ENCODE measurements at regions not wholly inside any gene's neighbourhood (a gene's known extent, or its start where the extent isn't known, plus 50 kb on each side); places are given as distances from the start of the nearest gene placed in this dataset.

DNA sequence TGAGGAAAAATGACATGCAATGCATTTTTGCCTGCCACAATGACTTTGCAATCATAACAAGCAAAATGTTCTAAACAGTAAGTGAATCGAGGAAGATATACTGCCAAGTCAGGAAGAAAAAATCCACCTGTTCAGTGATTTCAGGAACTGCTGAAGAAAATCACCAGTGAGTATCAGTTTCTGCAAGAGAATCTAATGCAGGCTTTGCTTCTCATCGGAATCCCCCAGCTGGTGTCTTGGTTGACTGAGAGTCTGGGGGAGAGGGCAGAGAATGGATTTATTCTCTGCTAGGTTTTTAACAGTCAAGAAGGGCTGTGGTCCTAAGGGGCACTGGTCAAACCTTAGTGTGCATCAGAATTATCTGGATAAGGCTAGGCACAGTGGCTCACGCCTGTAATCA, 363.4 kb downstream of the CDH26 start:
- DNase-seq (ENCODE audit: low read depth), result no peak

DNA sequence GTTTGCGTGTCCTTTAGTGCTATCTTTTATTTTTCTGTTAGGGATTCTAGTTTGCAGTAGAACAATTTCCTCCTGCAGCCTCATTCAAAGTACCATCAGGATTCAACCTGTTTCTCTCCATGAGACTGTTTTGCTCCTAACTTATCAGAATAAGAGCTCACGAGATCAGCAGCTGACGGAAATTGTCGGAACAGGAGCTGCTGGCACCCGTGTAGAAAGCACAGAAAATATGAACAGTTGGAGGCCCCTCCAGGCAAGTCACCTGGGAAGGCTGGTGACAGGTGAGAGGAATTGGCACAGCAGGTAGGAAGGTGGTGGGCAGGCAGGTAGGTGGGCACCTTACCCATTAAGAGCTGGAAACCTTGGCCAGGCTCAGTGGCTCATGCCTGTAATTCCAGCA, 368.6 kb downstream of the CDH26 start:
- DNase-seq (ENCODE audit: low read depth), result no peak

DNA sequence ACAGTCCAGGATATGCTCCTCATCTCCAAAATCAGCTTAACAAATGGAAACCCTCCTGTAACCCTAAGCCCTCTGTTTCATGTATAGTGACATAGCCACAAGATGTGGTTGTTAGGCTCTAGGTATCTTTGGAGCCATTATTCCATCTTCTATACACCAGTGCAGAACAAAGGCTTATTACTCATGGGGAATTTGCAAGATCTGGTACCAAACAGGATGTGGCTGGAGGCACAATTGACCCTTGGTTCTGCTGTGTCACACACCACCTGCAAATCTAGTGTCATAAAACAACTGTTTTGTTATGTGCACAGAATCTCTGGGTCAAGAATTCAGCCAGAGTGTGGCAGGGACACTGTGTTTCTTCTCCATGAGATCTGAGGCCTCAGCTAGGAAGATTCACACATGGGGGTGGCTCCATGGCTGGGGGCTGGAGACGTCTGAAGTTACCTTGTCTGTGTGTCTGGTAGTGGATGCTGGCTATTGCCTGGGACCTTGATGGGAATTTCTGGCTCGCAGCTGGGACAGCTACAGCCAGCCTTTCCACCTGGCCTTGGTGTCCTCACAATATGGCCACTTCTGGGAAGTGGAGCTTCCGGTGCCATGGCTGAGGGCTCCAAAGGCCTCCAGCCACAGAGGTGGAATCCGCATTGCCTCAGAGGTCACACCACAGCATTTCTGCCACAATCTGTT, 369.9 kb downstream of the CDH26 start:
- no peak for DNase-seq (ENCODE audit: low read depth)

DNA sequence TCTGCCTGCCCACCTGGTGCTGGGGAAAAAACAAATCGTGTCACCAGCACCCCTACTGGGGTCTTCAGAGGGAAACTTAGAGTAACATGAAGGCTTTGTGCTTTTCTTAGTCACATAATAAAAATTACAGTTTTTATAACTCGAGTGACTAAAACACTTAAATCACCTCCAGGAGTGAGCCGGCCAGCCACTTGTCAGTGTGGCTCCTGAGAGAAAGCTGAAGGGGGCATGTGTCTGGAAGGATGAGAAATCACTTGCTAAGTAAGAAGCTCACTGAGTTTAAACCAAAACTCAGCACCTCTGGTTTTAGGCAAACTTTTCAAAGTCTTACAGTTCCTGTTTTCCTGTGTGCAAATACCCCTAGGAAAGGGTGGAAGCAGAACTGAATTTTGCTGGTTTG, 372.2 kb downstream of the CDH26 start:
- no peak for DNase-seq (ENCODE audit: low read depth)

DNA sequence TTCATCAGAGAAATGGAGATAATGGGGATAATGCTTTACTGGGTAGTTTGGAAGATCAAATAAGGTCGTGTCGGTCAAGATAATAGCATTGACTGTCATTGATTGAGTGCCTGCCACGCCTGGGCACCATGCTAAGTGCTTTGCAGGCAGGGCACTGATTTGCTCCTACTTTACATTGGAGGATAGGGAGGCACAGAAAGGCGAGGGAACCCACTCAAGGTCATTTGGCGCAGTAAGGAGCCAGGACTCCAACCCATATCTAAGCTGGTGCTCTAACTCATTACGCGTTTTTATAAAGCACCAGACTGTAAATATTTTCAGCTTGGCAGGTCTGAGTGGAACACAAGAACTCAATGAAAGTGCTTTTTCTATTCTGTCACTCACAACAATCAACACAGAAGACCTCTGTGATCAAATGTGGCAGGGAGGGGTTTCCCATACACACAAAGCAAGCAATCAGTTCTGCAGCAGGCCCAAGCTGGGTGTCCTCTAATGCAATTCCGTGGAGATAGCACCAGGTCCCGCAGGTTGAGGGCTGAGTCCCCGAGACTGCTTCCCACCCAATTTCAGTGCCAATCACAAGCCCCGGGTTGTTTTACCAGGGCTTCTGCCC, 373.6 kb downstream of the CDH26 start:
- DNase-seq (ENCODE audit: low read depth), result no peak

DNA sequence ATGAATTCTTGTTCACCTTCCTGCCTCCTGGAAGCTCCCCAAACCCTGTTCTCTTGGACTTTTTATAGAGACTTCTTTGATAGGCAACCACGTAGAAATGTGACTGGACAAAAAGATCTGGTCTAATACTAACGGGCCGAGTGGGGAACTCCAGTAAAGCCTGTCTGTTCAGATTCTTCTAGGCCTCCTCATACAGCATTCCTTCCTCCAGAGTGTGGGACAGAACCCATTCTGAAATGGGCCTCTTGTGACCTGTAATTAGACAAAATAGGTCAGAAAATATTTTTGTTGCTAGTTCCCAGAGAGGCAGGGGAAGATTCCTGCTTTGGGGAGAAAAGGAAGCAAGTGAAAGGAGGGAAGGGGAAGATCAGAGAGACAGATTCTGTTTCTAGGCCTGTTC, 374.3 kb downstream of the CDH26 start:
- DNase-seq (ENCODE audit: low read depth), result no peak

DNA sequence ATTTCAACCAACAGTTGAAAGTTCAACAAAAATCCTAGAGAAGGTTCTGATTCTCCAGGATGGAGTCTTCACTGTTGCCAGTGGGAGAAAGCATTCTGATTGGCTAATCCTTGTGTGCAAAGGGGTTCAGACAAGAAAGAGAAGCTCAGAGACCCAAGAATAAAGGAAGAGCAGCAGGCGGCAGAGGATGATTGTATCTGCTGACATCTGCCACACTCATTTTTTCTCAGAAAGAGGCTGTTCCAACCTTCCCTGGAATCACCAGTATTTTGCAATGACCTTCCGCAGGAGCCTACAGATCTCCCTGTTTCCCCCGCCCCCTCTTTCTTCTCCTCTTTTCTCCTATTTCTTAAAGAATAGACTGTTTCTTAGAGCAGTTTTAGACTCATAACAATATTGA, 376.7 kb downstream of the CDH26 start:
- no peak for DNase-seq (ENCODE audit: low read depth)

DNA sequence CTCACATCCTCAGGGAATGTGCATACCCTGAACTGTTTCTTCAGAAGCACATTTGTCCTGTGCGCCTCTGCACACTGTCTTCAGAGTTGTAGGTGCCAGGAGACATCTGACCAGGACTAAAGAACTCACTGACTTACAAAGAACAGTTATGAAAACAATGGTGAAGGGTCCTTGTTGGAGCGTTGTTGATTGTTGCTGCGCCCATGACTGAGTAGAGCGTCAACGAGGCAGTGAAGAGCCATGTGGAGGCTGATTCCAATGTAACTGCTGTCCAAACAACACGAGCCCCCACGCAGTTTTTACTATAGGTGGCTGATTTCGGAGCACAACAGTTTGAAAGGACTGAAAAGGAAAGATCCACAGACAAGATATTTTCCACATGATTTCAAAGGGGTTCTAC, 380.3 kb downstream of the CDH26 start:
- no peak for DNase-seq (ENCODE audit: low read depth)

DNA sequence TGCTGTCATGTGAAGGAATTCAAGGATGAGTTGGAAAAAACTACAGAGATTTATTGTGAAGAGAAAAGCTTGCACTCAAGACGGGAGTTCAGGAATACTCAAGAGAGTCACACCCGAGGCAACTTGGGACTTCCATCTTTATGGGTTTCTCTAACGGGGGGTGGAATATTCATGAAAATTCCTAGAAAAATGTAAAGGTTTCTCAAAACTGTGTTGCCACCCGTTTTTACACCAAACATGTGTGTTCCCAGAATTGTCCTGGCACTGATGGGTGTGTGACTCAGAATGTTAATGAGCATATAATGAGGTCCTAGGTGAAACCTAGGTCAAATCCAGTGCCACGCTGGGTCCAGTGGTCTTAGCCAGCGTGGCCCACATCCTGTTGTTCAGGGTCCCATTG, 381.5 kb downstream of the CDH26 start:
- DNase-seq (ENCODE audit: low read depth), result no peak

DNA sequence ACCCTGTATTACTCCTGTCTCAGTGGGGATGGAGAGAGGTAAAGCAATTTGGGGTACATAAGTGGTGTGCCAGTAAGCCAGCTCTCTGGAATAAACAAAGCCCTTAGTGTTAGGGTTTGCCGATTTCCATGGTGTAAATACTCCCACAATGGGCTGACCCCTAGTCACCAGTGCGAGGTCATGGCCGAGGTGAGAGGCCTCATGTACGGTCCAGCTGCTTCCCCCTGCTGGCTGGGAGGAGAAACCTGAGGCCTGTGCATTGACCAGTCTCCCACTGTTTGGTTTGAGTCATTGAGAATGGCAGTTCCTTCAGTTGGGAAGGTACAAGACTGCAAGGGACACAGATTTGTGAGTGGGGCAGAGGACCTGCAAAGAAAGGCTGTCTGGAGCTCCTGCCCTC, 382.0 kb downstream of the CDH26 start:
- DNase-seq (ENCODE audit: low read depth), result no peak

DNA sequence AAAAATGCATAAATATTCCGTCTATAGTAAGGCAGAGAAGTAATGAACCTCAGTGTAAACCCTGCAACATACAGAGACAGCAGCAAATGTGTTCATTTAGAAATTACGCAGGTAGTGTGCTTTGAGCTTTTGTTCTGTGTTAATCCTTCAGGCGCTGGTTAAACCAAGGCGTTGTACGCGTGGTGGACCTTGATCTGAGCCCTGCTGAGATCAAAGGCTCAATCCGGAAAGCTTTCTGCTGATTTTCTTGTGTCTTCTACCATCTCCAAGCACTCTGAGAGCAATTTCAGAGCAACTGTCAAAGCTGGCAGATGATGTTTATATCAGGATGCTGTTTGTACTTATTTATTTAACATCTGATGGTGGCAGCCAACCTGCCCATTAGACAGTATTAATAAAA, 382.8 kb downstream of the CDH26 start:
- no peak for DNase-seq (ENCODE audit: low read depth)

DNA sequence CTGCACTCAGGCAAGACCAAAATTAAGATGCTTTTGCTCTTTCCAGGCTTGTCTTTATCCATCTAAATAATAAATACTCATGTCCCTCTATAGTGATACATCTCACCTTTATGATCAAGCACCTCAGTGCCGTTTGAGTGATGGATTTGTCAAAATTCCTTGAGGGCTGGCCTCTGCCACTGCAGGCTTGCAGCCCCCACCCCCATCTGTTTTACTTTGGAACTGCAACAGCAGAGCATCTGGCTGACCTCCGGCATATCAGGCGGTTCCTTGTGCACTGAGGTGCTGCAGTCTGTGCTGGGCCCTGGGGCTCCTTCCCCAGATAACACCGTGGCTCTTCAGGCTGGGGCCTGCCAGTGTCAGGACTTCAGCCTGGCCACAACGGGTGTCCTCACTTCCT, 386.9 kb downstream of the CDH26 start:
- DNase-seq (ENCODE audit: low read depth), result no peak

DNA sequence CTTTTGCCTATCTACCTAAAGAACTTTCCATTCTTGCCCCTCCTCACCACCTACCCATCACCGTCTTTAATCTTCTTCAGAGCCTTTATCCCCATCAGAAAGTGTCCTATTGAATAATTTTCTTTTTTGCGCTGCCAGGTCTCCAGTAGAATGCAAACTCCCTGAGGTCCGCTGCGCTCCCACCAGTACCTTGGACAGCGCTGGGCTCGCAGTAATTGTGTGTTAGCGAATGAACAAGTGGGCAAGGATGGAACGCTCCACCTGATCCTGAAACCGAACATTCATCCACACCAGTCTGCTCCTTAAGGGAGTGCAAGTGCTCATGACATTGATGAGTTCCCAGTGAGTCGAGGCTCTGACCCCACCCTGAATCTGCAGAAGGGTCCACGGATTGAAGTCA, 391.2 kb downstream of the CDH26 start:
- no peak for DNase-seq (ENCODE audit: low read depth)

DNA sequence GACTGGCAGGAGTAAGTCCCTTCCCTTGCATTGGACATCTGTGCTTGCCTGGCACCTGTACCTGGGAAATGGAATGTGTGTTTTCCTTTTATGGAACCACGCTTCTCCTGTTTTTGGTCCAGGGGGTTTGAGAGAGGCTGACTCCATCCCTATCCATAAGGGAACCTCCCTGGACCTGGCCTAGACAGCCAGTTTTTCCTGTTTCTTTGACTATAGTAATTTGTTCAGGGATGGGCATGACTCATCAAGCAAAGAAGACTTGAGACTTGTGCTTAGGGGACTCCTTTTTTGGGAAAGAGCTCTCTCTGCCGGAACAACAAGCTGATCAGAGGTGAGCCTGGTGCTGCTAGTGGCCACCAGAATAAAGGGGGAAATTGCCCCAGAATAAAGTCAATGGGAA, 393.8 kb downstream of the CDH26 start:
- no peak for DNase-seq (ENCODE audit: low read depth)

DNA sequence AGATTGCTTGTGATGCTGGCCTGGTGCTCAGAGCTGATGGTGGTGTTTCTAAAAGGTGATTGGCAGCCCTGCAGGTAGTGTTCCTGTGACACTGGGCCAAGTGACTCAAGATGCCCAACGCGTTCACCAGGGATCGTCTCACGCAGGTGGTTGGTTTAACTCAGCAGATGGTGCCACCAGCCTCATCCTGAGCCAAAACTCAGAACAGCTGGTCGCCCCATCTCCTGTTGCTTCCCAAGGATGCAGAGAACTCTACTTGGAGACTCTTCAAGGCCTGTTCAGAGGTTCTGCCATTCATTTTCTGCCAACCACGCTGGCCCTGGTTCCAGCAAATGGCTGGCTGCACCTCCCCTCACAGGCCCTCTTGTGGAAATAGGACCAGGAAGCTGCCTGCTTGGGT, 394.4 kb downstream of the CDH26 start:
- DNase-seq (ENCODE audit: low read depth), result no peak

DNA sequence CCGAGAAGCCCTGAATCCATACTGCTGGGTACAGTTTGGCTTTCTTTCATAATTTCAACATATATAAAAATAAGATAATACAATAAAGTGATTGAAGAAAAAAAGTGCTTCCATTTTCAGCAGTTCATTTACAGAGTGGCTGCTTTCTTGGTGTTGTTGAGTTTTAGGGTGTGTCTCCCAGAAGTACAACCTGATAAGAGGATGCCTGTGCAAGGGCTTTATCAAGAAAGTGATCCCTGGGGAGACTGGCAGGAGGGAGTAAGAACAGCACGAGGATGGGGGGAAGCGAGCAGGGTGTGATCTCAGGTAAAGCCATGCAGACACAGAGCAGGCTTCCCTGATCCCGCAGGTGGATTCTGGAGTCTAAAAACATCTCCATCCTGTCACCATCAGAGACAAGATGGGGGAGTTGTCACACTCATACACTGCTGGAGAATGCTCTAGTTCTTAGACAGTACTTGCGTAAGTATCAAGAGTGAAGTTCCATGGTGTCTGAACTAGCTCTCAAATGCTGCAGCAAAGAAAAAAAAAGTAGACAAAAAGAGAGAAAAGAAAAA, 395.9 kb downstream of the CDH26 start:
- DNase-seq (ENCODE audit: low read depth), result no peak

DNA sequence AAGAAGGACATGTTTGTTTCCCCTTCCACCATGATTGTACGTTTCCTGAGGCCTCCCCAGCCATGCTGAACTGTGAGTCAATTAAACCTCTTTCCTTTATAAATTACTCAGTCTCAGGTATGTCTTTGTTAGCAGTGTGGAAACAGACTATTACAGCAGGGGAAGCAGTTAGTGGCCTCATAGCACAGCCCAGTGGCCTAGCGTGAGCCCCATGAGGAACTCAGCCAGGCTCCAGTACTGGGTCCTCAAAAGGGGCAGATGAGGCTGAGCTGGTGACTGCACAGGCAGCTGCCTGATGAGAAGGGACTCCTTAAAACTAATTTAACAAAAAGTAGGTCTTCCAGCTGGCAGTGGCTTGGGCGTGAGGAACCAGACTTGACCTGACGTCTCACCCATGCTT, 399.9 kb downstream of the CDH26 start:
- no peak for DNase-seq (ENCODE audit: low read depth)

DNA sequence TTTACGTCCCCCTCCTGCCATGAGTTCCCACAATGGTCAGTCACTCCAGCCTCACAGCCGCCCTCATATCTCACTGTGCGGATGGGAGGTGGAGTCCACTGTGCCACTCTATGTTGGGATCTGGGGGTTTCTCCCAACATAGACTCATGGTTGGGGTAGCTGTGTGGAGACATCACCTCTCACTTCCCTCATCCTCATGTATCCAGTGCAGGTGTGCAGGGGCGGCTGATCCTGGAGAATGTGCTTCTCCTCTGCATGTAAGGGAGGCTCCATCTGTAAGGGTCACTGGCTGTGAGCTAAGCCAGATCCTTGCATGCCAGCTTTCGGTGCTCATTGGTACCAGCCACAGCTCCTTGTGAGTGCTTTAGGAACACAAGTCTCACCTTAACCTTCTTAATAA, 400.8 kb downstream of the CDH26 start:
- no peak for DNase-seq (ENCODE audit: low read depth)

DNA sequence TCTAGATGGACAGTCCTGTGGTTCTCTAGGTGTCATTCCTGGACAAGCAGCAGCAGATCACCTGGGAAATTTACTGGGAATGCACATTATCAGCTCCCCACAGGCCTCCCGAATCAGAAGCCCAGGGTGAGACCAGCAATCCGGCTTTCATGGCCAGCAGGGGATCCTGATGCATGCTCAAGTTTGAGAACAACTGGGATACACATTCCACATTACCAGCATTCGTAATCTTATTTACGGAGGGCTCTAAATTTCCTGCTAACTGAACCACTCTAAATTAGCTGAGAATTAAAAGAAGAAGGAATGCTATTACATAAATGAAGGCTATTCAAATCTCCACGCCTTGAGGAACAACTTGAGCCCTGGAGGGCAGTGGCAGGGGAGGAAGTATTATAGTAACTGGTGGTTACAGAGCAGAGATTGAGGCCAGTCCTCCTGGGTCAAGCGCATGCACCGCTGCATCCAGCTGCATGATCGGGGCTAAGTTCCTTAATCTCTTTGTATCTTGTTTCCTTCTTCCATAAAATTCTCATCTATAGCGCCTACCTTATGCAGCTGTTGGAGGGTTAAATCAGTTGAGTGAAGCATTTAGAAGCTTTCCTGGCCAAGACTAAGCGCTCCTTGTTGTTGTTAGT, 403.7 kb downstream of the CDH26 start:
- no peak for DNase-seq (ENCODE audit: low read depth)

DNA sequence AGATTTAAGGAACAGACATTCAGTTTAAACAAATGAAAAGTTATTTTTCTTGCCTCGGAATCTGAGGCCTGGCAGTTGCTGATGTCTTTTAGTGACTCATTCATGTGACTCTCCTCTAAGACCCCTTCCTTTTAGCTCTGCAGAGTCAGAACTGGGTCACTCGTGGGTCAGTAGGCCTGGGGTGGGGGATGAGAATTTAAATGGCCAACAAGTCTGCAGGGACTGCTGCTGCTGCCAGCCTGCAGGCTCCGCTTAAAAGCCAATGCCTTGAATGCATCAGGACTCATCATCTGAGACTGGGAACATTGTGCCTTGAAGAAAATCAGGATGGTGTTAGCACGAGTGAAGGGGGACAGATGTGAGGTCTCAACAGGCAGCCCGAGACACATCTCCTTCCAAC, 404.3 kb downstream of the CDH26 start:
- DNase-seq (ENCODE audit: low read depth), result no peak

DNA sequence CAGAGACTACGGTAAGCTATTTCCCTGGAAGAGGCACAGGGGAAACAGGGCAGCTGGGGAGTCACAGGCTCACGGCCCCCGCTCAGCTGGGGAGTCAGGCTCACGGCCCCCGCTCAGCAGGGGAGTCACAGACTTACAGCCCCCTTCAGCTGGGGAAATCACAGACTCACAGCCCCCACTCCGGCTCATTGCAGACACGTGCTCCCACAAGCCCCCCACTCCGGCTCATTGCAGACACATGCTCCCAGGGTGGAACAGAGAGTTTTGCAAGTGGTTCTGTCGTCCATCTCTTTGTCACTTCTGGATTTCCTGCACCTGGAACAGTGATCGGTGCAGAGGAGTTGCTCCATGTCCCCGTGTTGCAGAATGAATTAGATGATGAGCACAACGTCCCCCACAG, 405.5 kb downstream of the CDH26 start:
- DNase-seq (ENCODE audit: low read depth), result no peak

DNA sequence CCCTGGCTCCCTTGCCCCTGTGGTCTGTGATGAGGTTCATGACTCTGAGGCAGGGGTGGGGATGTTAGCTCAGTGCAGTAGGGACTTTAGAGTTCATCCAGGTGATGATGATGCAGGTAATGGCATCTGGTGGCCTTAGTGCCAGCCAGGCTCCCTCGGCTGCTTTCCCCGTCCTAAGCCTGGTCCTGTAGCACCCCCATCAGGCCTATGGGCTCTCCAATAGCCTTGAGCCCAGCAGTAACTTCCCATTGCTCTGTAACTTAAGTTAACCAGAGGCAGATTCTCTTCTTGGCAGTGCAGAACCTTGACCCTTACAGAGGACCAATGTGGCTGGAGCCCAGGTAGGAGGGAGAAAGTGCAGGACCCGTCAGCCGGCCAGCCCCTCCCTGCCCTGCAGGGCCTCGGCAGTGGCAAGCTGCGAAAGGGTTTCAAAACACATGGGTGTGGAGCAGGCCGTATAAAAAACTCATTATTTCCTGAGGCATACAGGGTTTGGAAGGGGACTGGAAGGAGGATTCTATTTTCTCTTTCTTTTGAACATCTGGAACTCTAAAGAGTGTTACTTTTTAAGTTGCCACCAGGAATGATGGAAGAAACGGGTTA, 406.9 kb downstream of the CDH26 start:
- DNase-seq (ENCODE audit: low read depth), result no peak

DNA sequence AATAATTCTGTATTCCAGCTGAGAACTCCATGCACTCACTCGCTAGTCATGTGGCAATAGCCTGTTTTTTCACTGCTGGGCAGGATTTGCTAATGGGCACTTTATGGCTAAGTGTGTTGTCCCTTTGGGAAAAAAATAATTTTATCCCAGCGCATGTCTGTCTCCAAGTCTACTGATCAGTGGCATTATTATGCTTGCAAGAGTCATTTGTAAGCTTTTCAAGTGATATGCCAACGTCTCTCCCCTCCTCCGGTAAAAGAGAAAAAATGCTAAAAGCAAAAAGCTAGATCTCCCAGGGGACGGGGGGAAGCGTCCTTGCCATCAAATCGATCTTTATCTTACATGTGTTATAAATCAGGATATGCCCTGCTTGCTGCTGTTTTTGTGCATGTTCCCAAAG, 407.7 kb downstream of the CDH26 start:
- DNase-seq (ENCODE audit: low read depth), result no peak

Measured in iris pigment epithelial cell (primary cell).